ENCODE measurements at regions not wholly inside any gene's neighbourhood (a gene's known extent, or its start where the extent isn't known, plus 50 kb on each side); places are given as distances from the start of the nearest gene placed in this dataset.

GRCh38 chr6:23637296-23637695 is 488.7 kb upstream of the NRSN1 start (continued):
- no peak for TF ChIP-seq ZBTB37 (CRISPR knock-in tag; IDR thresholded peaks at IDR 0.05)
- TF ChIP-seq ZNF121 (CRISPR knock-in tag; IDR thresholded peaks at IDR 0.05) = no peak
- no peak for TF ChIP-seq MEF2D (CRISPR knock-in tag; IDR thresholded peaks at IDR 0.05)
- TF ChIP-seq ZNF768 (CRISPR knock-in tag; IDR thresholded peaks at IDR 0.05) = no peak

GRCh38 chr6:23642849-23643248 is 483.2 kb upstream of the NRSN1 start:
- Histone ChIP-seq H4K20me1 (ENCODE audit: insufficient read depth, low read length) (no peaks in the 10 kb centered on the region), H3K27ac (ENCODE audit: extremely low read length, insufficient read depth, low read length) (no peak overlapping the region), H2AFZ (ENCODE audit: low read length) (no peak overlapping the region), H3K36me3 (replicated peaks in 1 of 2; ENCODE audit: control insufficient read depth in 1 of 2, insufficient read depth in 2 of 2, low read length in 2 of 2) (no peaks in the 10 kb centered on the region), H3K4me3 (replicated peaks in 1 of 3; ENCODE audit: insufficient read depth in 1 of 3, low read depth in 2 of 3, low read length in 3 of 3) (no peak overlapping the region), H3K4me2 (ENCODE audit: low read depth, low read length) (no peak overlapping the region), H3K9ac (ENCODE audit: insufficient read depth, low read depth, low read length) (no peak overlapping the region), H3K79me2 (ENCODE audit: insufficient read depth, low read length) (no peaks in the 10 kb centered on the region), H3K27me3 (ENCODE audit: control insufficient read depth in 1 of 2, insufficient read depth in 2 of 2, low read length in 2 of 2) (no peaks in the 10 kb centered on the region), H3K4me1 (ENCODE audit: insufficient read depth, low read length) (no peaks in the 10 kb centered on the region), H3K9me3 (ENCODE audit: low read length) (no peaks in the 10 kb centered on the region)
- FAIRE-seq (no peak), ATAC-seq (no peak), DNase-seq (ENCODE audit: low spot score) (no peak)
- TF ChIP-seq HOXA9 (CRISPR knock-in tag; IDR thresholded peaks at IDR 0.05; ENCODE audit: borderline replicate concordance) (no peak), REXO4 (CRISPR knock-in tag; IDR thresholded peaks at IDR 0.05; ENCODE audit: borderline replicate concordance) (no peak), ZNF124 (CRISPR knock-in tag; IDR thresholded peaks at IDR 0.05) (no peak), PHF20 (CRISPR knock-in tag; IDR thresholded peaks at IDR 0.05) (no peak), CEBPB (IDR thresholded peaks at IDR 0.05; ENCODE audit: borderline replicate concordance, low read depth, low read length) (no peak), SMAD3 (CRISPR knock-in tag; IDR thresholded peaks at IDR 0.05) (no peak), ZBTB7A (CRISPR knock-in tag; IDR thresholded peaks at IDR 0.05) (no peak), ZNF224 (CRISPR knock-in tag; IDR thresholded peaks at IDR 0.05) (no peak), ZZZ3 (CRISPR knock-in tag; IDR thresholded peaks at IDR 0.05; ENCODE audit: borderline replicate concordance) (no peak), DRAP1 (CRISPR knock-in tag; IDR thresholded peaks at IDR 0.05) (no peak)
- CTCF ChIA-PET (ENCODE audit: low intra/inter-chr PET ratio, low total read pairs) = no interaction called here
- intact Hi-C loops (cut with micrococcal nuclease; ENCODE audit: unreplicated experiment) (no loop called here), in situ Hi-C loops (cut with HindIII; ENCODE audit: extremely low pct_ligation_motif_present, low pct_unique_long_range_greater_than_20kb) (no loop called here)
- no TSS peak for BruUV-seq (replicated peaks)
- POLR2A ChIA-PET = no interaction called here
- 6% methylated on average over 1 of the region's 1 CpG for WGBS (ENCODE audit: low lambda C conversion rate)

Measured in HepG2 (cell line).